ENCODE measurements at regions not wholly inside any gene's neighbourhood (a gene's known extent, or its start where the extent isn't known, plus 50 kb on each side); places are given as distances from the start of the nearest gene placed in this dataset.
A peak's percentile ranks its signal among the peaks of the same experiment; 100 is the strongest.
"Not testable (repeated sequence)": the region's sequence is repeated elsewhere in the genome, so short reads cannot be mapped to it uniquely, and the experiment has no call there.

GRCh38 chr10:46204482-46205102 is 82.2 kb upstream of the ANTXRL start:
- DNase-seq, result not testable (repeated sequence)

- DNase-seq, result not testable (repeated sequence)
Measured at GRCh38 chr10:46210427-46210826, 76.4 kb upstream of the ANTXRL start.

GRCh38 chr10:46215426-46215825 is 71.4 kb upstream of the ANTXRL start:
- no peak for DNase-seq

- no peak for DNase-seq
Measured at GRCh38 chr10:46216003-46216634, 70.7 kb upstream of the ANTXRL start.

GRCh38 chr10:46216836-46217751 is 69.7 kb upstream of the ANTXRL start:
- peak; percentile 87 for DNase-seq

- DNase-seq, result no peak
Measured at GRCh38 chr10:46217752-46218453, 68.9 kb upstream of the ANTXRL start.

- DNase-seq, result peak; percentile 83
Measured at GRCh38 chr10:46218921-46219320, 67.9 kb upstream of the ANTXRL start.

GRCh38 chr10:46219431-46219990 is 67.3 kb upstream of the ANTXRL start:
- not testable (repeated sequence) for DNase-seq

- DNase-seq, result no peak
Measured at GRCh38 chr10:46220187-46220586, 66.6 kb upstream of the ANTXRL start.

GRCh38 chr10:46220872-46221538 is 65.8 kb upstream of the ANTXRL start:
- no peak for DNase-seq

- no peak for DNase-seq
Measured at GRCh38 chr10:46222364-46222935, 64.3 kb upstream of the ANTXRL start.

GRCh38 chr10:46223064-46223480 is 63.7 kb upstream of the ANTXRL start:
- peak; percentile 61 for DNase-seq

GRCh38 chr10:46223626-46224413 is 63.0 kb upstream of the ANTXRL start:
- no peak for DNase-seq

- no peak for DNase-seq
Measured at GRCh38 chr10:46224414-46224682, 62.4 kb upstream of the ANTXRL start.

- no peak for DNase-seq
Measured at GRCh38 chr10:46225597-46225996, 61.2 kb upstream of the ANTXRL start.

GRCh38 chr10:46226232-46226631 is 60.6 kb upstream of the ANTXRL start:
- no peak for DNase-seq

GRCh38 chr10:46226900-46227558 is 59.8 kb upstream of the ANTXRL start:
- DNase-seq, result no peak

- DNase-seq, result no peak
Measured at GRCh38 chr10:46227571-46227935, 59.2 kb upstream of the ANTXRL start.

GRCh38 chr10:46227936-46228562 is 58.7 kb upstream of the ANTXRL start:
- DNase-seq, result no peak

- peak; percentile 89 for DNase-seq
Measured at GRCh38 chr10:46228563-46229071, 58.2 kb upstream of the ANTXRL start.

Measured in OCI-M1 (cell line).